ENCODE measurements at regions not wholly inside any gene's neighbourhood (a gene's known extent, or its start where the extent isn't known, plus 50 kb on each side); places are given as distances from the start of the nearest gene placed in this dataset.

- Histone ChIP-seq H3K4me2 (no peak overlapping the region), H3F3A (replicated peaks; ENCODE audit: insufficient read depth) (no peaks in the 10 kb centered on the region), H3K27ac (ENCODE audit: low read depth in 2 of 2, low read length in 1 of 2) (no peak overlapping the region), H3K9ac (no peak overlapping the region), H3K4me1 (ENCODE audit: control insufficient read depth in 1 of 2, insufficient read depth in 2 of 2, low read depth in 1 of 2, low read length in 1 of 2) (no peaks in the 10 kb centered on the region), H3K79me2 (ENCODE audit: insufficient read depth) (no peaks in the 10 kb centered on the region), H3K9me3 (no peaks in the 10 kb centered on the region), H3K27me3 (ENCODE audit: insufficient read depth) (no peaks in the 10 kb centered on the region), H2AFZ (ENCODE audit: low read depth) (no peak overlapping the region), H3K9me2 (no peaks in the 10 kb centered on the region), H3K4me3 (ENCODE audit: low read depth in 2 of 2, low read length in 1 of 2) (no peak overlapping the region), H4K20me1 (ENCODE audit: insufficient read depth) (no peaks in the 10 kb centered on the region), H3K36me3 (replicated peaks in 1 of 2; ENCODE audit: control insufficient read depth in 1 of 2, insufficient read depth in 2 of 2, low read length in 1 of 2) (no peaks in the 10 kb centered on the region)
- WGBS (ENCODE audit: low lambda C conversion rate), result 8% methylated on average over 2 of the region's 2 CpGs
- DNase-seq, result no peak
- TF ChIP-seq RAD21 (IDR thresholded peaks at IDR 0.05; ENCODE audit: low read length), result no peak
- no peak for TF ChIP-seq PBX3 (IDR thresholded peaks at IDR 0.05)
- no peak for TF ChIP-seq TAF1 (IDR thresholded peaks at IDR 0.05; ENCODE audit: borderline replicate concordance, low read depth, low read length)
- TF ChIP-seq TEAD4 (IDR thresholded peaks at IDR 0.05; ENCODE audit: borderline replicate concordance, insufficient read depth), result no peak
- no peak for TF ChIP-seq GATA2 (CRISPR knock-in tag; IDR thresholded peaks at IDR 0.05)
- TF ChIP-seq FOSL2 (IDR thresholded peaks at IDR 0.05; ENCODE audit: borderline replicate concordance, low read depth), result no peak
- TF ChIP-seq RXRA (IDR thresholded peaks at IDR 0.05; ENCODE audit: borderline replicate concordance, low read depth), result no peak
- TF ChIP-seq GABPA (IDR thresholded peaks at IDR 0.05; ENCODE audit: low read depth), result no peak
- TF ChIP-seq NFIC (IDR thresholded peaks at IDR 0.05; ENCODE audit: borderline replicate concordance), result no peak
- no peak for TF ChIP-seq NRF1 (IDR thresholded peaks at IDR 0.05; ENCODE audit: low read depth, low read length)
- TF ChIP-seq FOXM1 (IDR thresholded peaks at IDR 0.05; ENCODE audit: low read depth), result no peak
- TF ChIP-seq SIN3A (IDR thresholded peaks at IDR 0.05; ENCODE audit: borderline replicate concordance, low read depth, low read length), result no peak
- no peak for TF ChIP-seq RCOR1 (IDR thresholded peaks at IDR 0.05; ENCODE audit: low read length)
- TF ChIP-seq FOXJ3 (CRISPR knock-in tag; IDR thresholded peaks at IDR 0.05), result no peak
- no peak for TF ChIP-seq TCF12 (IDR thresholded peaks at IDR 0.05)
- no peak for TF ChIP-seq POLR2AphosphoS5 (IDR thresholded peaks at IDR 0.05; ENCODE audit: low read depth, low read length)
- ChIA-PET CTCF (interaction anchor here (1.2 kb wide), 1 partner anchor 52 kb away, joined by 3 read pairs; no protein-coding TSS in a partner anchor), POLR2A (no interaction called here)
Observed at GRCh38 chr6:115721564-115721963, 339.1 kb downstream of the FRK start.

GRCh38 chr6:115720900-115721299 is 339.8 kb downstream of the FRK start:
- H3K9me2 ChIP-seq, result no peaks in the 10 kb centered on the region
- no peak for DNase-seq
- no peak overlapping the region for H3K4me3 ChIP-seq (ENCODE audit: low read depth in 2 of 2, low read length in 1 of 2)
- no peak for TF ChIP-seq GATA2 (CRISPR knock-in tag; IDR thresholded peaks at IDR 0.05)
- H3K36me3 ChIP-seq (replicated peaks in 1 of 2; ENCODE audit: control insufficient read depth in 1 of 2, insufficient read depth in 2 of 2, low read length in 1 of 2), result no peaks in the 10 kb centered on the region
- H3K79me2 ChIP-seq (ENCODE audit: insufficient read depth), result no peaks in the 10 kb centered on the region
- no peaks in the 10 kb centered on the region for H3F3A ChIP-seq (replicated peaks; ENCODE audit: insufficient read depth)
- no peaks in the 10 kb centered on the region for H3K4me1 ChIP-seq (ENCODE audit: control insufficient read depth in 1 of 2, insufficient read depth in 2 of 2, low read depth in 1 of 2, low read length in 1 of 2)
- H3K9me3 ChIP-seq, result no peaks in the 10 kb centered on the region
- 41% methylated on average over 1 of the region's 1 CpG for WGBS (ENCODE audit: low lambda C conversion rate)
- H3K9ac ChIP-seq, result no peak overlapping the region
- no peaks in the 10 kb centered on the region for H3K27me3 ChIP-seq (ENCODE audit: insufficient read depth)
- CTCF ChIA-PET, result interaction anchor here (1.2 kb wide), 1 partner anchor 51 kb away, joined by 3 read pairs; no protein-coding TSS in a partner anchor
- no peak overlapping the region for H3K4me2 ChIP-seq
- POLR2A ChIA-PET, result no interaction called here
- H4K20me1 ChIP-seq (ENCODE audit: insufficient read depth), result no peaks in the 10 kb centered on the region
- no peak overlapping the region for H3K27ac ChIP-seq (ENCODE audit: low read depth in 2 of 2, low read length in 1 of 2)
- no peak overlapping the region for H2AFZ ChIP-seq (ENCODE audit: low read depth)

Measured in SK-N-SH (cell line).